ENCODE measurements at regions not wholly inside any gene's neighbourhood (a gene's known extent, or its start where the extent isn't known, plus 50 kb on each side); places are given as distances from the start of the nearest gene placed in this dataset.

- Histone ChIP-seq H3K4me1 (ENCODE audit: control insufficient read depth in 2 of 3, insufficient read depth in 2 of 3, low read depth in 1 of 3, low read length in 3 of 3) (no peaks in the 10 kb centered on the region), H3K9me3 (ENCODE audit: control insufficient read depth in 2 of 3, insufficient read depth in 1 of 3, low read length in 3 of 3) (no peaks in the 10 kb centered on the region), H3K27ac (ENCODE audit: low read depth in 2 of 2, low read length in 2 of 2) (no peak overlapping the region), H3K9ac (ENCODE audit: low read length in 3 of 3) (no peak overlapping the region), H3K27me3 (ENCODE audit: control insufficient read depth, insufficient read depth, low read length) (no peaks in the 10 kb centered on the region), H3K36me3 (ENCODE audit: control insufficient read depth in 2 of 3, insufficient read depth in 3 of 3, low read length in 3 of 3) (no peaks in the 10 kb centered on the region), H3K4me3 (ENCODE audit: low read length in 3 of 3) (no peak overlapping the region)
- no peak for FAIRE-seq
- intact Hi-C loops (cut with DNase I), result no loop called here
- TF ChIP-seq, protein P1, sequence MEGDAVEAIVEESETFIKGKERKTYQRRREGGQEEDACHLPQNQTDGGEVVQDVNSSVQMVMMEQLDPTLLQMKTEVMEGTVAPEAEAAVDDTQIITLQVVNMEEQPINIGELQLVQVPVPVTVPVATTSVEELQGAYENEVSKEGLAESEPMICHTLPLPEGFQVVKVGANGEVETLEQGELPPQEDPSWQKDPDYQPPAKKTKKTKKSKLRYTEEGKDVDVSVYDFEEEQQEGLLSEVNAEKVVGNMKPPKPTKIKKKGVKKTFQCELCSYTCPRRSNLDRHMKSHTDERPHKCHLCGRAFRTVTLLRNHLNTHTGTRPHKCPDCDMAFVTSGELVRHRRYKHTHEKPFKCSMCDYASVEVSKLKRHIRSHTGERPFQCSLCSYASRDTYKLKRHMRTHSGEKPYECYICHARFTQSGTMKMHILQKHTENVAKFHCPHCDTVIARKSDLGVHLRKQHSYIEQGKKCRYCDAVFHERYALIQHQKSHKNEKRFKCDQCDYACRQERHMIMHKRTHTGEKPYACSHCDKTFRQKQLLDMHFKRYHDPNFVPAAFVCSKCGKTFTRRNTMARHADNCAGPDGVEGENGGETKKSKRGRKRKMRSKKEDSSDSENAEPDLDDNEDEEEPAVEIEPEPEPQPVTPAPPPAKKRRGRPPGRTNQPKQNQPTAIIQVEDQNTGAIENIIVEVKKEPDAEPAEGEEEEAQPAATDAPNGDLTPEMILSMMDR (IDR thresholded peaks at IDR 0.05; ENCODE audit: borderline replicate concordance, extremely low read depth, insufficient read depth), result no peak
- DNase-seq, result no peak
These were observed 743.3 kb downstream of the SLC4A3 start for GRCh38 chr2:220370764-220371163.

- no peaks in the 10 kb centered on the region for H3K4me1 ChIP-seq (ENCODE audit: control insufficient read depth in 2 of 3, insufficient read depth in 2 of 3, low read depth in 1 of 3, low read length in 3 of 3)
- TF ChIP-seq, protein P1 (IDR thresholded peaks at IDR 0.05; ENCODE audit: borderline replicate concordance, extremely low read depth, insufficient read depth), result no peak
- FAIRE-seq (no peak), DNase-seq (no peak)
- no peaks in the 10 kb centered on the region for H3K36me3 ChIP-seq (ENCODE audit: control insufficient read depth in 2 of 3, insufficient read depth in 3 of 3, low read length in 3 of 3)
- H3K9ac ChIP-seq (ENCODE audit: low read length in 3 of 3), result no peak overlapping the region
- no peak overlapping the region for H3K4me3 ChIP-seq (ENCODE audit: low read length in 3 of 3)
- intact Hi-C loops (cut with DNase I), result no loop called here
- no peaks in the 10 kb centered on the region for H3K9me3 ChIP-seq (ENCODE audit: control insufficient read depth in 2 of 3, insufficient read depth in 1 of 3, low read length in 3 of 3)
- H3K27ac ChIP-seq (ENCODE audit: low read depth in 2 of 2, low read length in 2 of 2), result no peak overlapping the region
- H3K27me3 ChIP-seq (ENCODE audit: control insufficient read depth, insufficient read depth, low read length), result no peaks in the 10 kb centered on the region
These were observed 743.8 kb downstream of the SLC4A3 start for GRCh38 chr2:220371211-220371610.

DNA sequence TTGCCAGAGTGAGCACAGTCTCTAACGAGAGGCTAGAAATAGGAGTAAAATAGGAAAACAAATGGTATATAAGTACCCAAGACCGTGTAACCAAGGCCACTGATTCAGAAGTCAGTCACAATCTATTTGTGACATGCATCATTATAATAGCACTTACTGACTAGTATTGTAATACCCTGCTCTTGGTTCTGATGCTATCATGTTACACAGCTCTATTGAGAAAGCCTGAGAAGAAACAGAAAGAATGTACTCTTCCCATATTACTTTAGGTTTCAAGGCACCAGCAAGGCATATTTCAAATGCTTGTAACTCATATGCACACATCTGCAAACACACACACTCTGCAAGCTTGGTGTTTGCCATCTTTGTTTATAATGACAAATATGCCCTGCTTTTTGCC lies 746.4 kb downstream of the SLC4A3 start:
- no peaks in the 10 kb centered on the region for H3K4me1 ChIP-seq (ENCODE audit: control insufficient read depth in 2 of 3, insufficient read depth in 2 of 3, low read depth in 1 of 3, low read length in 3 of 3)
- DNase-seq (no peak), FAIRE-seq (no peak)
- H3K4me3 ChIP-seq (ENCODE audit: low read length in 3 of 3), result no peak overlapping the region
- intact Hi-C loops (cut with DNase I), result no loop called here
- H3K27me3 ChIP-seq (ENCODE audit: control insufficient read depth, insufficient read depth, low read length), result no peaks in the 10 kb centered on the region
- TF ChIP-seq, protein P1 (IDR thresholded peaks at IDR 0.05; ENCODE audit: borderline replicate concordance, extremely low read depth, insufficient read depth), result no peak
- no peak overlapping the region for H3K9ac ChIP-seq (ENCODE audit: low read length in 3 of 3)
- H3K9me3 ChIP-seq (ENCODE audit: control insufficient read depth in 2 of 3, insufficient read depth in 1 of 3, low read length in 3 of 3), result no peaks in the 10 kb centered on the region
- H3K36me3 ChIP-seq (ENCODE audit: control insufficient read depth in 2 of 3, insufficient read depth in 3 of 3, low read length in 3 of 3), result no peaks in the 10 kb centered on the region
- H3K27ac ChIP-seq (ENCODE audit: low read depth in 2 of 2, low read length in 2 of 2), result no peak overlapping the region

DNA sequence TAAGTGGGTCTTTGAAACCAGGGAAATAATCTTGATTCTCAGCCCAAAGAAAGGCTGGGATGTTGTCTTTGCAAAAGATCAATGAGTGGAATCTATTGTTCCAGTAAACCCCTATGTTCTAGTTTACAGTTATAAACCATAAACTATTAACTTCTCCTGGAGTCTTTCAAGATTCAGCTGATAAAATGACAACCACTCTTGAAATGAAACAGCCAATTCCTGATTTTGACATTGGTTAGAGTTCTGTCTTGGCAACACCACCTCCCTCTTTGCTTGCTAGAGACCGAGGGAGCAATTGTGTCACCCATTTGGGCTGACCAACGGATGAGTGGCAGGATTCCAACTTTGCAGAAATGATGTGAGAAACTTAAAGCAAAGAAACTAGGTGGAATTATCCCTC lies 746.9 kb downstream of the SLC4A3 start:
- FAIRE-seq, result no peak
- Histone ChIP-seq H3K27ac (ENCODE audit: low read depth in 2 of 2, low read length in 2 of 2) (no peak overlapping the region), H3K27me3 (ENCODE audit: control insufficient read depth, insufficient read depth, low read length) (no peaks in the 10 kb centered on the region), H3K9me3 (ENCODE audit: control insufficient read depth in 2 of 3, insufficient read depth in 1 of 3, low read length in 3 of 3) (no peaks in the 10 kb centered on the region), H3K4me1 (ENCODE audit: control insufficient read depth in 2 of 3, insufficient read depth in 2 of 3, low read depth in 1 of 3, low read length in 3 of 3) (no peaks in the 10 kb centered on the region), H3K4me3 (ENCODE audit: low read length in 3 of 3) (no peak overlapping the region), H3K36me3 (ENCODE audit: control insufficient read depth in 2 of 3, insufficient read depth in 3 of 3, low read length in 3 of 3) (no peaks in the 10 kb centered on the region), H3K9ac (ENCODE audit: low read length in 3 of 3) (no peak overlapping the region)
- TF ChIP-seq, protein P1 (IDR thresholded peaks at IDR 0.05; ENCODE audit: borderline replicate concordance, extremely low read depth, insufficient read depth), result no peak
- no peak for DNase-seq
- intact Hi-C loops (cut with DNase I), result no loop called here

Measured in kidney (tissue), 13 donors.